H1 (cell line): ENCODE measurements at regions not wholly inside any gene's neighbourhood (a gene's known extent, or its start where the extent isn't known, plus 50 kb on each side); places are given as distances from the start of the nearest gene placed in this dataset.

ENCODE experiments used
- FOSL1 ChIP-seq: IDR thresholded peaks from 2 replicates; pipeline ENCODE4 v1.6.1; 2011; ENCODE audit warnings: mild to moderate bottlenecking, low read depth, low read length, moderate library complexity; ENCODE audit not compliant: insufficient read depth
- POLR2A ChIP-seq, 2 experiments: IDR thresholded peaks; 1 replicate in 1 of 2; 2 replicates in 1 of 2; pipeline ENCODE4 v1.6.1; 2011; ENCODE audit warnings: low read depth in 2 of 2, low read length in 2 of 2, mild to moderate bottlenecking in 2 of 2; ENCODE audit errors: control extremely low read depth in 1 of 2
- TF ChIP-seq, protein P1 (sequence below), 3 experiments: IDR thresholded peaks; 1 replicate in 2 of 3; 2 replicates in 1 of 3; pipeline versions ENCODE4 v1.5.1 to v1.6.1; 2011; ENCODE audit warnings: low read length in 3 of 3, mild to moderate bottlenecking in 3 of 3, inconsistent platforms in 2 of 3, low read depth in 1 of 3, moderate library complexity in 1 of 3; ENCODE audit not compliant: insufficient read depth in 1 of 3; ENCODE audit errors: control extremely low read depth in 1 of 3

DNA sequence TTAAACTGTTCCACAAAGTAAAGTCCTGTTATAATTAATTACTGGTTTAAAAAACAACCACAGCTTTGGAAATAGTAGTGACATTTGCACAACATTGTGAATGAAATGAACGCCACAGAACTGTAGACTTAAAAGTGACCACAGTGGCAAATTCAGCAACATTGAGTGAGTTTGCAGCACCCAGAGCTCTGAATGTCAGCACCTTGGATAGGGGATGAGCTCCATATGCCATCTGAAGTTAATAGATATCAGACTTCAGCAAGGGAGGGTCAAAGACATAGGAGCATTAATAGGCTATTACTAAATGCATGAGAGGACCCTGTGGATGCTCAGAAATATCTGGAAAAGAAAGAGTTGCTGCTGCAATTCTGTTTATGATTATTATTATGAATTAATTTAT is 55.3 kb upstream of the KCNIP4 start:
- no peak for TF ChIP-seq POLR2A (IDR thresholded peaks at IDR 0.05; ENCODE audit: control extremely low read depth in 1 of 2, low read depth in 2 of 2, low read length in 2 of 2)
- TF ChIP-seq FOSL1: no peak
- TF ChIP-seq, protein P1, sequence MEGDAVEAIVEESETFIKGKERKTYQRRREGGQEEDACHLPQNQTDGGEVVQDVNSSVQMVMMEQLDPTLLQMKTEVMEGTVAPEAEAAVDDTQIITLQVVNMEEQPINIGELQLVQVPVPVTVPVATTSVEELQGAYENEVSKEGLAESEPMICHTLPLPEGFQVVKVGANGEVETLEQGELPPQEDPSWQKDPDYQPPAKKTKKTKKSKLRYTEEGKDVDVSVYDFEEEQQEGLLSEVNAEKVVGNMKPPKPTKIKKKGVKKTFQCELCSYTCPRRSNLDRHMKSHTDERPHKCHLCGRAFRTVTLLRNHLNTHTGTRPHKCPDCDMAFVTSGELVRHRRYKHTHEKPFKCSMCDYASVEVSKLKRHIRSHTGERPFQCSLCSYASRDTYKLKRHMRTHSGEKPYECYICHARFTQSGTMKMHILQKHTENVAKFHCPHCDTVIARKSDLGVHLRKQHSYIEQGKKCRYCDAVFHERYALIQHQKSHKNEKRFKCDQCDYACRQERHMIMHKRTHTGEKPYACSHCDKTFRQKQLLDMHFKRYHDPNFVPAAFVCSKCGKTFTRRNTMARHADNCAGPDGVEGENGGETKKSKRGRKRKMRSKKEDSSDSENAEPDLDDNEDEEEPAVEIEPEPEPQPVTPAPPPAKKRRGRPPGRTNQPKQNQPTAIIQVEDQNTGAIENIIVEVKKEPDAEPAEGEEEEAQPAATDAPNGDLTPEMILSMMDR (IDR thresholded peaks at IDR 0.05; ENCODE audit: control extremely low read depth in 1 of 3, insufficient read depth in 1 of 3, low read depth in 1 of 3, low read length in 3 of 3): no peak
